ENCODE measurements at regions not wholly inside any gene's neighbourhood (a gene's known extent, or its start where the extent isn't known, plus 50 kb on each side); places are given as distances from the start of the nearest gene placed in this dataset.

DNA sequence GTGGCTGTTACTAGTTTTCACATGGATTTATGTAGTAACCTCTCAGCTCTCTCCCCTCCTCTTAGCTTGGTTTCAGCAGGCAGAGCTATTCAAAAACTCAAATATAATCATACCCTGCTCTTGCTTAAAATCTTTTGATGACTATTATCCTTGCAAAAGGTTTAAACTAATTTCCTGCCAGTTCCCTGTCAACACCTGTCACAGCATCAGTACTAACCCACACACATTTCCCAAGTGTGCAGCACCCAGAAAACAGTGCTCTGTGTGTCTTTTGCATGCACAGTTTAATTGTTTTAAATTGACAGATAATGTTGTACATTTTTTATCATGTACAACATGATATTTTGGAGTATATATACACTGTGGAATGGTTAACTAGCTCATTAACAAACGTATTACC is 202.0 kb downstream of the PAPSS1 start:
- DNase-seq, result no peak
- no peaks in the 10 kb centered on the region for H3K9me1 ChIP-seq (ENCODE audit: insufficient read depth, low read length)
- dilution Hi-C loops (cut with HindIII; ENCODE audit: low sequenced_read_pairs, unreplicated experiment), result no loop called here
- H3K4me2 ChIP-seq (ENCODE audit: low read depth, low read length), result no peak overlapping the region
- in situ Hi-C loops (cut with MboI; ENCODE audit: low sequenced_read_pairs), result no loop called here
- no peak overlapping the region for H2BK20ac ChIP-seq (ENCODE audit: low read depth, low read length)
- H2AK9ac ChIP-seq (replicated peaks; ENCODE audit: low read depth, low read length, poor library complexity), result no peak overlapping the region
- no TSS peak for BruUV-seq (replicated peaks)
- H3K4me1 ChIP-seq (ENCODE audit: control insufficient read depth, insufficient read depth, low read length), result no peaks in the 10 kb centered on the region
- TF ChIP-seq USF2 (IDR thresholded peaks at IDR 0.05; ENCODE audit: low read depth, low read length) (no peak), MXI1 (IDR thresholded peaks at IDR 0.05; ENCODE audit: borderline replicate concordance, low read depth, low read length) (no peak), RFX5 (IDR thresholded peaks at IDR 0.05; ENCODE audit: low read depth, low read length) (no peak), MAFK (IDR thresholded peaks at IDR 0.05; ENCODE audit: low read depth, low read length) (no peak)
- intact Hi-C loops (cut with micrococcal nuclease), result loop anchor here (5.0 kb wide), 1 partner anchor 466 kb away; no protein-coding TSS in a partner anchor
- no peak overlapping the region for H3K14ac ChIP-seq (replicated peaks; ENCODE audit: low read depth, low read length)
- no peaks in the 10 kb centered on the region for H3K79me1 ChIP-seq (ENCODE audit: low read depth in 1 of 2, low read length in 2 of 2)
- no peak overlapping the region for H2BK15ac ChIP-seq (ENCODE audit: low read depth, low read length)
- no peak overlapping the region for H3K9ac ChIP-seq (ENCODE audit: low read depth, low read length)
- no peak for ATAC-seq (ENCODE audit: low read depth)
- H4K8ac ChIP-seq (ENCODE audit: low read depth in 2 of 2, low read length in 2 of 2), result no peak overlapping the region
- H2AK5ac ChIP-seq (ENCODE audit: low read depth, low read length), result no peak overlapping the region
- H3K23ac ChIP-seq (ENCODE audit: low read depth, low read length), result no peak overlapping the region
- WGBS, 2 experiments (ENCODE audit: extremely low coverage in 2 of 2, insufficient read length in 1 of 2), result no CpG with 5 or more reads among the region's 1 CpG
- H3K56ac ChIP-seq (ENCODE audit: extremely low read depth, insufficient read depth, low read length), result no peak overlapping the region
- no peak overlapping the region for H2BK5ac ChIP-seq (ENCODE audit: low read depth, low read length, poor library complexity, severe bottlenecking)
- no peaks in the 10 kb centered on the region for H3K9me3 ChIP-seq (ENCODE audit: control insufficient read depth, insufficient read depth, low read length)
- no peaks in the 10 kb centered on the region for H4K20me1 ChIP-seq (ENCODE audit: insufficient read depth, low read length)
- no peak overlapping the region for H3K4ac ChIP-seq (ENCODE audit: low read depth, low read length)
- H4K5ac ChIP-seq (ENCODE audit: low read depth, low read length), result no peak overlapping the region
- no peak overlapping the region for H2BK120ac ChIP-seq (ENCODE audit: low read depth, low read length)
- no peak overlapping the region for H3K4me3 ChIP-seq (ENCODE audit: insufficient read depth, low read depth, low read length)
- H4K91ac ChIP-seq (ENCODE audit: insufficient read depth, low read depth, low read length), result no peak overlapping the region
- no peak overlapping the region for H3K18ac ChIP-seq (ENCODE audit: low read depth, low read length)
- ChIA-PET POLR2A (ENCODE audit: unreplicated experiment) (no interaction called here), CTCF (no interaction called here)
- no peak overlapping the region for H3K27ac ChIP-seq (ENCODE audit: insufficient read depth, low read length)
- H2AFZ ChIP-seq (replicated peaks; ENCODE audit: low read length, poor library complexity), result no peak overlapping the region
- no peaks in the 10 kb centered on the region for H3K27me3 ChIP-seq (ENCODE audit: control insufficient read depth, insufficient read depth, low read length)
- no peaks in the 10 kb centered on the region for H3K36me3 ChIP-seq (ENCODE audit: control insufficient read depth, insufficient read depth, low read length)
